DOHH2 (cell line): ENCODE measurements at regions not wholly inside any gene's neighbourhood (a gene's known extent, or its start where the extent isn't known, plus 50 kb on each side); places are given as distances from the start of the nearest gene placed in this dataset.

Experiments used
- H3F3A ChIP-seq: fragments of 200-600 bp; sonication (generic), shearing (Covaris generic); 2 replicates; pipeline ENCODE4 v1.6.0; 2016; ENCODE audit warnings: antibody characterized with exemption, mild to moderate bottlenecking; ENCODE audit not compliant: control insufficient read depth, insufficient read depth
- H3K27ac ChIP-seq: fragments of 200-600 bp; sonication (generic); 2 replicates; pipeline ENCODE4 v1.5.1; 2014; ENCODE audit warnings: low read depth, mild to moderate bottlenecking, low read length, moderate library complexity
- H3K27me3 ChIP-seq: fragments of 200-600 bp; sonication (generic); 2 replicates; pipeline ENCODE4 v1.6.1; 2014; ENCODE audit warnings: mild to moderate bottlenecking, low read length, mixed read lengths; ENCODE audit not compliant: control insufficient read depth
- H3K36me3 ChIP-seq: fragments of 200-600 bp; sonication (generic); 2 replicates; pipeline ENCODE4 v1.6.1; 2014; ENCODE audit warnings: mild to moderate bottlenecking, low read length, moderate library complexity, mixed read lengths; ENCODE audit not compliant: control insufficient read depth
- H3K4me1 ChIP-seq: fragments of 200-600 bp; sonication (generic); 2 replicates; pipeline ENCODE4 v1.6.1; 2014; ENCODE audit warnings: mild to moderate bottlenecking, low read length, mixed read lengths; ENCODE audit not compliant: control insufficient read depth
- H3K4me2 ChIP-seq: fragments of 200-600 bp; sonication (generic); 2 replicates; pipeline ENCODE4 v1.6.0; 2014; ENCODE audit warnings: mild to moderate bottlenecking, low read length, moderate library complexity
- H3K4me3 ChIP-seq: fragments of 200-600 bp; sonication (generic); 2 replicates; pipeline ENCODE4 v1.5.1; 2014; ENCODE audit warnings: mild to moderate bottlenecking, low read length, mixed read lengths
- H3K79me2 ChIP-seq: fragments of 200-600 bp; sonication (generic); 2 replicates; pipeline ENCODE4 v1.6.1; 2014; ENCODE audit warnings: mild to moderate bottlenecking, low read length, mixed read lengths; ENCODE audit not compliant: control insufficient read depth
- H3K9me2 ChIP-seq: fragments of 200-600 bp; sonication (generic); replicated peaks from 2 replicates; pipeline ENCODE4 v1.6.1; 2014; ENCODE audit warnings: mild to moderate bottlenecking, low read length, mixed read lengths; ENCODE audit not compliant: control insufficient read depth
- H3K9me3 ChIP-seq: fragments of 200-600 bp; sonication (generic); 2 replicates; pipeline ENCODE4 v1.6.1; 2014; ENCODE audit warnings: antibody characterized with exemption, low read length, mixed read lengths; ENCODE audit not compliant: control insufficient read depth, insufficient read depth
- H4K20me1 ChIP-seq: fragments of 200-600 bp; sonication (generic); 2 replicates; pipeline ENCODE4 v1.6.0; 2014; ENCODE audit warnings: low read depth, mild to moderate bottlenecking, antibody characterized with exemption, low read length, moderate library complexity; ENCODE audit not compliant: control insufficient read depth, insufficient read depth
- EZH2phosphoT487 ChIP-seq: fragments of 200-600 bp; sonication (generic); IDR thresholded peaks from 2 replicates; pipeline ENCODE4 v1.6.1; 2017; ENCODE audit warnings: borderline replicate concordance, mild to moderate bottlenecking, antibody characterized with exemption, low read length, moderate library complexity, mixed read lengths
- TF ChIP-seq, protein P1 (sequence below): fragments of 200-600 bp; sonication (generic); IDR thresholded peaks from one replicate; pipeline ENCODE4 v1.5.1; 2014; ENCODE audit warnings: antibody characterized with exemption, mild to moderate bottlenecking, low read depth, low read length; ENCODE audit not compliant: poor library complexity, severe bottlenecking

DNA sequence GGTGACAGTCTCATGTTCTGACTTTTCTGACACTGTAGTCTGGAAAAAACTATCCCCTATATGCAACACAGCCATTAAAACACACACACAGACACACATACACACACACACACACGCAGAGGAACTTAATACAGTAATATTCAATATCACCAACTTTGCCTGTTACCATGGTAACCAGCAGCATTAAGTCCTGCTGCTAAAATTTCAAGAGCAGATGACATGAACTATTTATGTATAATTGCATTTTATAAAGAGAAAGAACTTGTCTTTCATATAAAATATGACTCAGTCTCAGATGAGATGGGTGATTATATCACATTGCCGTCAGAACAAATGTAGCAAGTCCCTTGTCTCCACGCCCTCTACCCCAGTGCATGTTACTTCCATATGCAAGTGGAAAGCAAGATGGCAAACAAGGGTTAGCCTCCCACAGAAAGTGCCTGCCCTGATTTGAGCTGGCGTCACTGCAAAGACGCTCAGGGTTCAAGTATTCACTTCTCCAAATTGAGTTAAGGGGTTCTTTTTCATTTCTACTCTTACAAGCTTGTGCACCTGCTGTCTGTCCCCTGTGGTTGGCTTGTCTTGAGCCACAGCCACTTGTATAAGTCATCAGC lies 576.8 kb downstream of the UQCRFS1 start:
- Histone ChIP-seq H3K36me3 (no peaks in the 10 kb centered on the region), H4K20me1 (no peaks in the 10 kb centered on the region), H3K9me3 (no peaks in the 10 kb centered on the region), H3K27ac (no peak overlapping the region), H3K79me2 (no peaks in the 10 kb centered on the region), H3K27me3 (no peaks in the 10 kb centered on the region), H3K9me2 (no peaks in the 10 kb centered on the region), H3K4me1 (no peaks in the 10 kb centered on the region), H3K4me2 (no peak overlapping the region), H3K4me3 (no peak overlapping the region), H3F3A (no peaks in the 10 kb centered on the region)
- no peak for TF ChIP-seq EZH2phosphoT487

DNA sequence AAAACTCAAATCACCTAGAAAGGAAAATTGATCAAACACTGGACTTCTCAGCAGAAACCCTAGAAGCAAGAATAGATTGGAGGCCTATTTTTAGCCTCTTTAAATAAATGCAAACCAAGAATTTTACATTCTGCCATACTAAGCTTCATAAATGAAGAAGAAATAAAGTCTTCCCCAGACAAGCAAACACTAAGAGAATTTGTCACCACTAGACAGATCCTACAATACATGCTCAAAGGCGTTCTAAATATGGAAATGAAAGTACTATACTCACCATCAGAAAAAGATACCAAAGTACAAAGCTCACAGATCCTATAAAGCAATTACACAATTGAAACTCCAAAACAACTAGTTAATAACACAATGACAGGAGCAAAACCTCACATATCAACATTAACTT lies 578.1 kb downstream of the UQCRFS1 start:
- no peaks in the 10 kb centered on the region for H3K79me2 ChIP-seq
- H3K9me3 ChIP-seq, result no peaks in the 10 kb centered on the region
- no peak overlapping the region for H3K4me2 ChIP-seq

DNA sequence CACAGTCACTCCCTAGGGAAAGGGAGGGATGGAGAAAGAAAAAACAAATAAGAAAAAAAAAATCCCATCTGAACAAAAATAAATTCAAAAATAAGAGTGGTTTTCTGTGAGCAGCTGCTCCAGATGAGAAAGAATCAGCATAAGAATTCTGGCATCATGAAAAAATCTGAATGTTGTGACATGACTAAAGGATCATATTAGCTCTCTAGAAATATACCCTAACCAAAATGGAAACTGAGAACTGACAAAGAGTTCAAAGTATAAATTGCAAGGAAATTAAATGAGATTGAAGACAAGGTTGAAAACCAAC lies 579.0 kb downstream of the UQCRFS1 start:
- TF ChIP-seq, protein P1, sequence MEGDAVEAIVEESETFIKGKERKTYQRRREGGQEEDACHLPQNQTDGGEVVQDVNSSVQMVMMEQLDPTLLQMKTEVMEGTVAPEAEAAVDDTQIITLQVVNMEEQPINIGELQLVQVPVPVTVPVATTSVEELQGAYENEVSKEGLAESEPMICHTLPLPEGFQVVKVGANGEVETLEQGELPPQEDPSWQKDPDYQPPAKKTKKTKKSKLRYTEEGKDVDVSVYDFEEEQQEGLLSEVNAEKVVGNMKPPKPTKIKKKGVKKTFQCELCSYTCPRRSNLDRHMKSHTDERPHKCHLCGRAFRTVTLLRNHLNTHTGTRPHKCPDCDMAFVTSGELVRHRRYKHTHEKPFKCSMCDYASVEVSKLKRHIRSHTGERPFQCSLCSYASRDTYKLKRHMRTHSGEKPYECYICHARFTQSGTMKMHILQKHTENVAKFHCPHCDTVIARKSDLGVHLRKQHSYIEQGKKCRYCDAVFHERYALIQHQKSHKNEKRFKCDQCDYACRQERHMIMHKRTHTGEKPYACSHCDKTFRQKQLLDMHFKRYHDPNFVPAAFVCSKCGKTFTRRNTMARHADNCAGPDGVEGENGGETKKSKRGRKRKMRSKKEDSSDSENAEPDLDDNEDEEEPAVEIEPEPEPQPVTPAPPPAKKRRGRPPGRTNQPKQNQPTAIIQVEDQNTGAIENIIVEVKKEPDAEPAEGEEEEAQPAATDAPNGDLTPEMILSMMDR, result peak; percentile 36
- no peak for TF ChIP-seq EZH2phosphoT487
- no peaks in the 10 kb centered on the region for H3K4me1 ChIP-seq
- H3K79me2 ChIP-seq, result no peaks in the 10 kb centered on the region
- H3K27ac ChIP-seq, result no peak overlapping the region
- H3K9me3 ChIP-seq, result no peaks in the 10 kb centered on the region
- no peaks in the 10 kb centered on the region for H3K36me3 ChIP-seq
- no peaks in the 10 kb centered on the region for H3K27me3 ChIP-seq
- H3K4me2 ChIP-seq, result no peak overlapping the region
- H3F3A ChIP-seq, result no peaks in the 10 kb centered on the region
- no peaks in the 10 kb centered on the region for H4K20me1 ChIP-seq
- no peaks in the 10 kb centered on the region for H3K9me2 ChIP-seq
- H3K4me3 ChIP-seq, result no peak overlapping the region

More for the DNA sequence above, 578.1 kb downstream of the UQCRFS1 start:
- no peaks in the 10 kb centered on the region for H3K9me2 ChIP-seq
- H3K36me3 ChIP-seq, result no peaks in the 10 kb centered on the region
- no peaks in the 10 kb centered on the region for H3F3A ChIP-seq
- H3K4me3 ChIP-seq, result no peak overlapping the region
- no peaks in the 10 kb centered on the region for H4K20me1 ChIP-seq
- no peaks in the 10 kb centered on the region for H3K27me3 ChIP-seq
- no peaks in the 10 kb centered on the region for H3K4me1 ChIP-seq
- H3K27ac ChIP-seq, result no peak overlapping the region
- no peak for TF ChIP-seq EZH2phosphoT487
- TF ChIP-seq, protein P1, result no peak

DNA sequence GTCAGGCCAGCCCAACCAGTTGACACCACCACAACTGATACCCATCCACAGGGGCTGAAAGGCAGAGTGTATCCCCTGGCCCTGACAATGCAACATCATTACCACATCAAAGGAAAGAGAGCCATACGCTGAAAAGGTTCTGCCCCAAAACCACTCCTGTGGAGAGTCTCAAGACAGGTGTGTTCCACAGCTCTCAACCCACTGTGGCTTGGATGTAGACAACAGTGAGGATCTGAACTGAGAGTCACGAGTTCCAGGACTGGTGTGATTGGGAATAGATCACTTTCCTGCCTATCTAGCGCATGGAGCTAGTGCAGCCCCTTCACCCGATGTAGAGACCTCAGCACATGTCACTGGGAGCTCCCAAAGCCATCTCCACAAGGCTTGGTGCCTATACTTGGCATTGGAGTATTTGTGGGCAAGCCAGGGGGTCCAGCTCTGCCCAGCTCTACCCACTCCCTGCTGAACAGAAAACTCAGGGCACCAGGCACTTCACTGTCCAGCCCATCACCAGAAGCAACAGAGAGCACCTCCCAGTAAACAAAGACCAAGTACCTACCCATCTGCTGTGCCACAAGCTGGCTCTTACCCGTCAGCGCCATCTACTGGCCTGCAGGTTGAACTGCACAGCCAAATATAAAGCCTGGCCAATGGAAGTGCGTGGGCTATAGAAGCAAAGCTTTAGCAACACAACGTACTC lies 579.5 kb downstream of the UQCRFS1 start:
- no peak overlapping the region for H3K27ac ChIP-seq
- TF ChIP-seq, protein P1, result peak; percentile 99
- no peak for TF ChIP-seq EZH2phosphoT487
- H3K9me2 ChIP-seq, result no peaks in the 10 kb centered on the region
- H3K4me1 ChIP-seq, result no peaks in the 10 kb centered on the region
- no peaks in the 10 kb centered on the region for H3K9me3 ChIP-seq
- H3K4me2 ChIP-seq, result no peak overlapping the region
- H3K36me3 ChIP-seq, result no peaks in the 10 kb centered on the region
- H3F3A ChIP-seq, result no peaks in the 10 kb centered on the region
- H3K4me3 ChIP-seq, result no peak overlapping the region
- no peaks in the 10 kb centered on the region for H3K79me2 ChIP-seq
- no peaks in the 10 kb centered on the region for H3K27me3 ChIP-seq
- H4K20me1 ChIP-seq, result no peaks in the 10 kb centered on the region
